Right lobe of liver (tissue), 4 donors: ENCODE measurements at regions not wholly inside any gene's neighbourhood (a gene's known extent, or its start where the extent isn't known, plus 50 kb on each side); places are given as distances from the start of the nearest gene placed in this dataset.

ENCODE experiments used
- POLR2A ChIP-seq: fragments of 450-650 bp; IDR thresholded peaks from one replicate; pipeline ENCODE4 v1.6.1; 2017; ENCODE audit warnings: antibody characterized with exemption, mild to moderate bottlenecking
- TF ChIP-seq, protein P1 (sequence below), 4 donors: fragments of 200-600 bp in 3 of 4; fragments of 450-650 bp in 1 of 4; IDR thresholded peaks; one replicate each; pipeline versions ENCODE4 v1.5.1 to v1.8.0; 2016 to 2022; ENCODE audit warnings: antibody characterized with exemption in 4 of 4, mild to moderate bottlenecking in 2 of 4
- donor health status: DM: no; HTN: no; CAD: no.
- donor health status: DM: no; HTN: no; CAD: no.
- donor health status: DM: no; HTN: yes; CAD: no.

DNA sequence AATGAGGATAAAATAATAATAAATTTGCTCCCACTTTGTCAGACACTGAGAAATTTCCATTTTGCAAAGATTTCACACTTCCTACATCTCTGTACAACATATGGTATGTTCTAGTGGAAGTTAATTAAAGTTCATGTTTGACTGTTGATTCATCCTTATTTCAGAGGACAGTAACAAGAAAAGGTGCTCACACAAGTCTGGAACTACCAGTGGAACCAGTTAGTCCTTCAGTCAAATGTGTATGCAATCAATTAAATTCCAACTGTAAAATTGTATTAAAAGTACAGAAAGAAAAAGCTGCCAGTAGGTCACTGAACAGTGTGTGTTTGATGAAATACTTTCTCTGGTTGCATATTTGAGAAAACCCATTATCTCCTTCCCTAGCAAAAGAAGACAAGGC lies 496.0 kb upstream of the PKN2 start:
- TF ChIP-seq, protein P1, sequence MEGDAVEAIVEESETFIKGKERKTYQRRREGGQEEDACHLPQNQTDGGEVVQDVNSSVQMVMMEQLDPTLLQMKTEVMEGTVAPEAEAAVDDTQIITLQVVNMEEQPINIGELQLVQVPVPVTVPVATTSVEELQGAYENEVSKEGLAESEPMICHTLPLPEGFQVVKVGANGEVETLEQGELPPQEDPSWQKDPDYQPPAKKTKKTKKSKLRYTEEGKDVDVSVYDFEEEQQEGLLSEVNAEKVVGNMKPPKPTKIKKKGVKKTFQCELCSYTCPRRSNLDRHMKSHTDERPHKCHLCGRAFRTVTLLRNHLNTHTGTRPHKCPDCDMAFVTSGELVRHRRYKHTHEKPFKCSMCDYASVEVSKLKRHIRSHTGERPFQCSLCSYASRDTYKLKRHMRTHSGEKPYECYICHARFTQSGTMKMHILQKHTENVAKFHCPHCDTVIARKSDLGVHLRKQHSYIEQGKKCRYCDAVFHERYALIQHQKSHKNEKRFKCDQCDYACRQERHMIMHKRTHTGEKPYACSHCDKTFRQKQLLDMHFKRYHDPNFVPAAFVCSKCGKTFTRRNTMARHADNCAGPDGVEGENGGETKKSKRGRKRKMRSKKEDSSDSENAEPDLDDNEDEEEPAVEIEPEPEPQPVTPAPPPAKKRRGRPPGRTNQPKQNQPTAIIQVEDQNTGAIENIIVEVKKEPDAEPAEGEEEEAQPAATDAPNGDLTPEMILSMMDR (IDR thresholded peaks at IDR 0.05) = no peak
- TF ChIP-seq POLR2A = no peak
